Lower leg skin (tissue), 4 donors: ENCODE measurements at regions not wholly inside any gene's neighbourhood (a gene's known extent, or its start where the extent isn't known, plus 50 kb on each side); places are given as distances from the start of the nearest gene placed in this dataset.

Experiments used
- DNase-seq, 2 donors: peaks; one replicate each; pipeline ENCODE4 v3.0.0-alpha.2; 2019; ENCODE audit warnings: low spot score in 2 of 2
- H3K4me3 ChIP-seq: fragments of 200-600 bp; sonication (generic); 2 replicates; pipeline ENCODE4 v1.5.1; 2017; ENCODE audit warnings: mild to moderate bottlenecking, low read depth; ENCODE audit not compliant: poor library complexity, severe bottlenecking
- CTCF ChIP-seq, 3 donors: fragments of 450-650 bp; IDR thresholded peaks; one replicate each; pipeline ENCODE4 v1.5.1; 2016; ENCODE audit warnings: antibody characterized with exemption in 3 of 3, mild to moderate bottlenecking in 3 of 3, moderate library complexity in 2 of 3
- POLR2A ChIP-seq, 2 donors: fragments of 450-650 bp; IDR thresholded peaks; one replicate each; pipeline ENCODE4 v1.6.1; 2016 to 2017; ENCODE audit warnings: antibody characterized with exemption in 2 of 2, mild to moderate bottlenecking in 1 of 2, moderate library complexity in 1 of 2
- WGBS, 2 donors: methylation state at CpG; one replicate each; pipeline ENCODE4 v1.1.5; 2018; 5-methylcytosine and 5-hydroxymethylcytosine counted together
- intact Hi-C: fragments of 100-400 bp; cut with DNase I; formaldehyde crosslinking; loops from one replicate; pipeline ENCODE4 v1.15.0; 2023; ENCODE audit warnings: low total_unique reads

DNA sequence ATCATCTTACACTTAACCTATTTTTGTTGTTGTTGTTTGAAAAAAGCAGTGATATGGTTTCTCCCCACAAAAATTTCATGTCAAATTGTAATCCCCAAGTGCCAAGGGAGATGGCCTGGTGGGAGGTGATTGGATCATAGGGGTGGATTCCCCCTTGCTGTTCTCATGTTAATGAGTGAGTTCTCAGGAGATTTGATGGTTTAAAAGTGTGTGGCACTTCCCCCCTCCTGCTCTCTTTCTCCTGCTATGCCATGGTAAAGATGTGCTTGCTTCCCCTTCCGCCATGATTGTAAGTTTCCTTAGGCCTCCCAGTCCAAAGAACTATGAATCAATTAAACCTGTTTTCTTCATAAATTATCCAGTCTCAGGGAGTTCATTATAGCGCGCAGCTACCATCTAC, 1362.7 kb upstream of the FAM98A start:
- no peak overlapping the region for H3K4me3 ChIP-seq
- DNase-seq = no peak
- TF ChIP-seq CTCF (IDR thresholded peaks at IDR 0.05) (no peak), POLR2A (IDR thresholded peaks at IDR 0.05) (no peak)
- intact Hi-C loops = no loop called here
- WGBS, 2 donors = 92 to 97% methylated on average over 3 of the region's 3 CpGs

DNA sequence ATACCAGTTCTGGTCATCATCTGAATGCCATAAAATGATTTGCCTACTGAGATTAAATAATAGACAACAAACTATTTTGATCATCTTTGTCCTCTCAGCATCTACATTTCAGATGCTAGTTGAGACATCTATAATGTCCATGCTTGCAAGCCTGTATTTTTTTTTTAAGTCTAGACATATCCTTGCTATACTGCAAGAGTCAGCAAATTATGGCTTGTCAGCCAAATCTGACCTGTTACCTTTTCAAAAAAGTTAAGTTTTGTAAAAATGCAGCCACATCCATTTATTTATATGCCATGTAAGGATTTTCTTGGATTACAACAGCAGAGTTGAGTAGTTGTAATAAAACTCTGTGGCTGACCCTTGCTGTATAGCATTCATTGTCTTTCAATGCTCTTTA, 1355.7 kb upstream of the FAM98A start:
- no peak for TF ChIP-seq POLR2A (IDR thresholded peaks at IDR 0.05)
- no peak for TF ChIP-seq CTCF (IDR thresholded peaks at IDR 0.05)
- DNase-seq = no peak
- intact Hi-C loops = no loop called here
- H3K4me3 ChIP-seq = no peak overlapping the region

- no peak overlapping the region for H3K4me3 ChIP-seq
- 83 to 86% methylated on average over 6 of the region's 6 CpGs for whole genome bisulfite sequencing, 2 donors
- TF ChIP-seq POLR2A (IDR thresholded peaks at IDR 0.05) (no peak), CTCF (IDR thresholded peaks at IDR 0.05) (no peak)
- intact Hi-C loops = no loop called here
- DNase-seq = no peak
Observed at GRCh38 chr2:34950797-34951196, 1351.7 kb upstream of the FAM98A start.

- 54 to 57% methylated on average over 1 of the region's 1 CpG for WGBS, 2 donors
- DNase-seq = no peak
- TF ChIP-seq CTCF (IDR thresholded peaks at IDR 0.05) = no peak
- TF ChIP-seq POLR2A (IDR thresholded peaks at IDR 0.05) = no peak
- intact Hi-C loops = no loop called here
- H3K4me3 ChIP-seq = no peak overlapping the region
Observed at GRCh38 chr2:34949316-34949715, 1350.2 kb upstream of the FAM98A start.

- intact Hi-C loops = no loop called here
- no peak for DNase-seq
- H3K4me3 ChIP-seq = no peak overlapping the region
- 81 to 86% methylated on average over 7 of the region's 7 CpGs for WGBS, 2 donors
- TF ChIP-seq CTCF (IDR thresholded peaks at IDR 0.05) (no peak), POLR2A (IDR thresholded peaks at IDR 0.05) (no peak)
Observed at GRCh38 chr2:34936089-34936488, 1337.0 kb upstream of the FAM98A start.

DNA sequence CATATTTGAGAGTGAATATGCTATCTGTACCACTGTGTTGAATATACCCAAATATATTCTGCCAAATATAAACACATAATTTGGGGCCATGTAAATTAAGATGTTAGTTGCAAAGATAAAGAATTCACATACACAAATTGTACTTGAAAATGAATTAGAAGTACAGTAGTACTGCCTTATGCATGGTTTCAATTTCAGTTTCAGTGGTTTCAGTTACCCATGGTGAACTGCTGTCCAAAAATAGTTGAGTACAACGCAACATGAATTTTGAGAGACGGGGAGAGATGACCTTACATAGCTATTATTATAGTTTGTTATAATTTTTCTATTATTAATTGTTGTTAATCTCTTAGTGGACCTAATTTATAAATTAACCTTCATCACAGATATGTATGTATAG, 1313.0 kb upstream of the FAM98A start:
- no peak for DNase-seq
- intact Hi-C loops = no loop called here
- no peak for TF ChIP-seq POLR2A (IDR thresholded peaks at IDR 0.05)
- TF ChIP-seq CTCF (IDR thresholded peaks at IDR 0.05) = no peak
- 70 to 76% methylated on average over 2 of the region's 2 CpGs for WGBS, 2 donors
- no peak overlapping the region for H3K4me3 ChIP-seq
